ENCODE measurements at regions not wholly inside any gene's neighbourhood (a gene's known extent, or its start where the extent isn't known, plus 50 kb on each side); places are given as distances from the start of the nearest gene placed in this dataset.

- H3K27ac ChIP-seq (ENCODE audit: extremely low read depth, low read depth, low read length) = no peak overlapping the region
- ChIA-PET CTCF (no interaction called here), POLR2A (no interaction called here)
- no peaks in the 10 kb centered on the region for H3K4me1 ChIP-seq (ENCODE audit: control insufficient read depth, insufficient read depth, low read length)
- no peak overlapping the region for H3K4me3 ChIP-seq (ENCODE audit: low read depth, low read length)
- no peaks in the 10 kb centered on the region for H3K9me3 ChIP-seq (ENCODE audit: control insufficient read depth, insufficient read depth, low read depth, low read length)
- TF ChIP-seq KLF8 (tag by site-specific recombination; IDR thresholded peaks at IDR 0.05) = no peak
- no peaks in the 10 kb centered on the region for H3K36me3 ChIP-seq (ENCODE audit: control insufficient read depth in 2 of 2, insufficient read depth in 1 of 2, low read length in 2 of 2)
These were observed 126.0 kb upstream of the JCAD start for GRCh38 chr10:30185341-30185740.

- ChIA-PET POLR2A (no interaction called here), CTCF (no interaction called here)
- H3K27ac ChIP-seq (ENCODE audit: extremely low read depth, low read depth, low read length) = no peak overlapping the region
- no peaks in the 10 kb centered on the region for H3K36me3 ChIP-seq (ENCODE audit: control insufficient read depth in 2 of 2, insufficient read depth in 1 of 2, low read length in 2 of 2)
- TF ChIP-seq EGR2 (tag by site-specific recombination; IDR thresholded peaks at IDR 0.05; ENCODE audit: low read depth) (peak; percentile 94), ZFHX2 (tag by site-specific recombination; conservative IDR thresholded peaks at IDR 0.05) (peak; percentile 80), ZNF239 (tag by site-specific recombination; IDR thresholded peaks at IDR 0.05) (no peak)
- H3K9me3 ChIP-seq (ENCODE audit: control insufficient read depth, insufficient read depth, low read depth, low read length) = no peaks in the 10 kb centered on the region
- no peaks in the 10 kb centered on the region for H3K4me1 ChIP-seq (ENCODE audit: control insufficient read depth, insufficient read depth, low read length)
- H3K4me3 ChIP-seq (ENCODE audit: low read depth, low read length) = no peak overlapping the region
These were observed 125.1 kb upstream of the JCAD start for GRCh38 chr10:30184397-30185033.

- ChIA-PET POLR2A (no interaction called here), CTCF (interaction anchor here (1.1 kb wide), 1 partner anchor 180 kb away, joined by 5 read pairs; no protein-coding TSS in a partner anchor)
- Histone ChIP-seq H3K4me1 (ENCODE audit: control insufficient read depth, insufficient read depth, low read length) (no peaks in the 10 kb centered on the region), H3K9me3 (ENCODE audit: control insufficient read depth, insufficient read depth, low read depth, low read length) (no peaks in the 10 kb centered on the region), H3K27ac (ENCODE audit: extremely low read depth, low read depth, low read length) (no peak overlapping the region), H3K4me3 (ENCODE audit: low read depth, low read length) (no peak overlapping the region), H3K36me3 (ENCODE audit: control insufficient read depth in 2 of 2, insufficient read depth in 1 of 2, low read length in 2 of 2) (no peaks in the 10 kb centered on the region)
- TF ChIP-seq ZNF645 (tag by site-specific recombination; IDR thresholded peaks at IDR 0.05) (no peak), ZBTB48 (tag by site-specific recombination; IDR thresholded peaks at IDR 0.05) (no peak)
These were observed 123.6 kb upstream of the JCAD start for GRCh38 chr10:30183055-30183402.

GRCh38 chr10:30182191-30183054 lies 123.0 kb upstream of the JCAD start:
- Histone ChIP-seq H3K9me3 (ENCODE audit: control insufficient read depth, insufficient read depth, low read depth, low read length) (no peaks in the 10 kb centered on the region), H3K27ac (ENCODE audit: extremely low read depth, low read depth, low read length) (no peak overlapping the region), H3K4me1 (ENCODE audit: control insufficient read depth, insufficient read depth, low read length) (no peaks in the 10 kb centered on the region), H3K36me3 (ENCODE audit: control insufficient read depth in 2 of 2, insufficient read depth in 1 of 2, low read length in 2 of 2) (no peaks in the 10 kb centered on the region), H3K4me3 (ENCODE audit: low read depth, low read length) (no peak overlapping the region)
- POLR2A ChIA-PET = no interaction called here
- TF ChIP-seq ZNF311 (tag by site-specific recombination; IDR thresholded peaks at IDR 0.05; ENCODE audit: borderline replicate concordance) (no peak), FEZF1 (tag by site-specific recombination; IDR thresholded peaks at IDR 0.05) (no peak), ZBTB17 (tag by site-specific recombination; IDR thresholded peaks at IDR 0.05) (no peak), ZNF629 (tag by site-specific recombination; IDR thresholded peaks at IDR 0.05) (no peak), ZNF610 (tag by site-specific recombination; IDR thresholded peaks at IDR 0.05; ENCODE audit: borderline replicate concordance) (no peak), OVOL3 (tag by site-specific recombination; IDR thresholded peaks at IDR 0.05) (no peak), ZNF302 (tag by site-specific recombination; IDR thresholded peaks at IDR 0.05; ENCODE audit: low read depth) (no peak), MEIS1 (CRISPR knock-in tag; IDR thresholded peaks at IDR 0.05; ENCODE audit: borderline replicate concordance) (no peak), WT1 (tag by site-specific recombination; IDR thresholded peaks at IDR 0.05) (no peak), ZNF560 (tag by site-specific recombination; IDR thresholded peaks at IDR 0.05; ENCODE audit: borderline replicate concordance) (no peak), ZNF211 (tag by site-specific recombination; IDR thresholded peaks at IDR 0.05; ENCODE audit: low read depth) (no peak), SETDB1 (IDR thresholded peaks at IDR 0.05; ENCODE audit: insufficient read length, low read length) (no peak), ZNF202 (tag by site-specific recombination; IDR thresholded peaks at IDR 0.05; ENCODE audit: borderline replicate concordance) (no peak), ZBTB26 (tag by site-specific recombination; optimal IDR thresholded peaks at IDR 0.05) (no peak)
- CTCF ChIA-PET = interaction anchor here (0.6 to 1.1 kb wide), 2 partner anchors 118 to 180 kb away, joined by 4 to 5 read pairs; no protein-coding TSS in a partner anchor

All from HEK293 (cell line).